ENCODE measurements at regions not wholly inside any gene's neighbourhood (a gene's known extent, or its start where the extent isn't known, plus 50 kb on each side); places are given as distances from the start of the nearest gene placed in this dataset.

- H3K4me3 ChIP-seq (ENCODE audit: low read length): no peak overlapping the region
- TF ChIP-seq, protein P1, sequence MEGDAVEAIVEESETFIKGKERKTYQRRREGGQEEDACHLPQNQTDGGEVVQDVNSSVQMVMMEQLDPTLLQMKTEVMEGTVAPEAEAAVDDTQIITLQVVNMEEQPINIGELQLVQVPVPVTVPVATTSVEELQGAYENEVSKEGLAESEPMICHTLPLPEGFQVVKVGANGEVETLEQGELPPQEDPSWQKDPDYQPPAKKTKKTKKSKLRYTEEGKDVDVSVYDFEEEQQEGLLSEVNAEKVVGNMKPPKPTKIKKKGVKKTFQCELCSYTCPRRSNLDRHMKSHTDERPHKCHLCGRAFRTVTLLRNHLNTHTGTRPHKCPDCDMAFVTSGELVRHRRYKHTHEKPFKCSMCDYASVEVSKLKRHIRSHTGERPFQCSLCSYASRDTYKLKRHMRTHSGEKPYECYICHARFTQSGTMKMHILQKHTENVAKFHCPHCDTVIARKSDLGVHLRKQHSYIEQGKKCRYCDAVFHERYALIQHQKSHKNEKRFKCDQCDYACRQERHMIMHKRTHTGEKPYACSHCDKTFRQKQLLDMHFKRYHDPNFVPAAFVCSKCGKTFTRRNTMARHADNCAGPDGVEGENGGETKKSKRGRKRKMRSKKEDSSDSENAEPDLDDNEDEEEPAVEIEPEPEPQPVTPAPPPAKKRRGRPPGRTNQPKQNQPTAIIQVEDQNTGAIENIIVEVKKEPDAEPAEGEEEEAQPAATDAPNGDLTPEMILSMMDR (IDR thresholded peaks at IDR 0.05; ENCODE audit: insufficient read depth, low read depth, low read length, missing control alignments): no peak
- DNase-seq (ENCODE audit: low read depth): no peak
These were observed 156.5 kb upstream of the SGCD start for GRCh38 chr5:156170351-156170961.

DNA sequence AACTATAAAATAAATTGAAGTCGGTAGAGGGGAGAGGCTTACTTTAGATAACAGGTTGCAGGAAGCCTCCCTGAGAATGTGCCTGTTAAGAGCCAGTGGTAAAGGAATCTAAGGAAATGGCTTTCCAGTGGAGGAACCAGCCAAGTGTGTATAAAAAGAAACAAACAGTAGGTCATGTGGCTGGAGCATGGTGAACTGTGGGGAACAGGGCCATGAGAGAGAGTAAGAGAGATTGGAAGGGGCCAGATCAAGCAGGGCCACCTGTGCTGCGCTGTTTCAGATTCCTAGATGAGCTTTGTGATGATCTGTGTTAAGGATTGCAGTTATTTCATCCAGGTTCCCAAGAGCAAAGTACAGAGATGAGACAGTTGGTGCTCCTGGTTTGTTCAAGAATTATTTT is 152.7 kb upstream of the SGCD start:
- TF ChIP-seq, protein P1 (IDR thresholded peaks at IDR 0.05; ENCODE audit: insufficient read depth, low read depth, low read length, missing control alignments): no peak
- DNase-seq (ENCODE audit: low read depth): no peak
- H3K4me3 ChIP-seq (ENCODE audit: low read length): no peak overlapping the region

- no peak for DNase-seq (ENCODE audit: low read depth)
- H3K4me3 ChIP-seq (ENCODE audit: low read length): no peak overlapping the region
- TF ChIP-seq, protein P1 (IDR thresholded peaks at IDR 0.05; ENCODE audit: insufficient read depth, low read depth, low read length, missing control alignments): no peak
These were observed 148.8 kb upstream of the SGCD start for GRCh38 chr5:156178117-156178516.

GRCh38 chr5:156181656-156182055 is 145.3 kb upstream of the SGCD start:
- DNase-seq (ENCODE audit: low read depth): no peak
- TF ChIP-seq, protein P1 (IDR thresholded peaks at IDR 0.05; ENCODE audit: insufficient read depth, low read depth, low read length, missing control alignments): no peak
- no peak overlapping the region for H3K4me3 ChIP-seq (ENCODE audit: low read length)

DNA sequence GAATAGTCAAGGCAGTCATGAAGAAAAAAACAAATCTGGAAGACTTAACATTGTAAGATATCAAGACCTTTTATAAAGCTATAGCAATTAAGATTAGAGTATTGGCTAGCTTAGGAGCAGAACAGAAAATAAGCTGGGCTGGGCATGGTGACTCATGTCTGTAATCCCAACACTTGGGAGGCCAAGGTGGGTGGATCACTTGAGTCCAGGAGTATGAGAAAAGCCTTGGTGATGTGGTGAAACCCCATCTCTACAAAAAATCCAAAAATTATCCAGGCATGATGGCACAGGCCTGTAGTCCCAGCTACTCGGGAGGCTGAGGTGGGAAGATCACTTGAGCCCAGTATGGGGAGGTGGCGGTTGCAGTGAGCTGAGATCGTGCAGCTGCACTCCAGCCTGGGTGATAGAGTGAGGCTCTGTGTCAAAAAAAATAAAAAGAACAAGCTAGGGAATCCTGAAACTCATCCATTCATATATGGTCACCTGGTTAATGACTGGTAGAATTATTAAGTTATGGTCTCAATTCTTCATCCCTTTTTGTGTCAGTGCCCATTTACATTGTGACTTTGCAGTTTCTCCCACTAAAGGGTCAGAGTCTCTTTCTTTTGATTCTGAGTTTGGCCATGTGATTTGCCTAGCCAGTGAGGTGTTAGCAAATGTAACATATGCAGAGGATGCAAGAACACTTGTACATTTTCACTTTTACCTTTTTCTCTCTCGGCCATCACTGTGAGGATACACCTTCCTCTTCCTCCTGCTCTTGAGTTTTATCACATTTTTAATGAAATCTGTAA is 144.6 kb upstream of the SGCD start:
- H3K4me3 ChIP-seq (ENCODE audit: low read length): no peak overlapping the region
- TF ChIP-seq, protein P1 (IDR thresholded peaks at IDR 0.05; ENCODE audit: insufficient read depth, low read depth, low read length, missing control alignments): no peak
- DNase-seq (ENCODE audit: low read depth): no peak

GRCh38 chr5:156186760-156187159 is 140.2 kb upstream of the SGCD start:
- no peak overlapping the region for H3K4me3 ChIP-seq (ENCODE audit: low read length)
- TF ChIP-seq, protein P1 (IDR thresholded peaks at IDR 0.05; ENCODE audit: insufficient read depth, low read depth, low read length, missing control alignments): no peak
- DNase-seq (ENCODE audit: low read depth): no peak
